NCI-H146 treated with DMSO at 0.1 percent for 48 hours (cell line): ENCODE measurements at regions not wholly inside any gene's neighbourhood (a gene's known extent, or its start where the extent isn't known, plus 50 kb on each side); places are given as distances from the start of the nearest gene placed in this dataset.

Experiments
- DNase-seq: peaks from one replicate; lab custom pipeline; 2025; ENCODE audit not compliant: unreplicated experiment; lab: John Stamatoyannopoulos, UW

DNA sequence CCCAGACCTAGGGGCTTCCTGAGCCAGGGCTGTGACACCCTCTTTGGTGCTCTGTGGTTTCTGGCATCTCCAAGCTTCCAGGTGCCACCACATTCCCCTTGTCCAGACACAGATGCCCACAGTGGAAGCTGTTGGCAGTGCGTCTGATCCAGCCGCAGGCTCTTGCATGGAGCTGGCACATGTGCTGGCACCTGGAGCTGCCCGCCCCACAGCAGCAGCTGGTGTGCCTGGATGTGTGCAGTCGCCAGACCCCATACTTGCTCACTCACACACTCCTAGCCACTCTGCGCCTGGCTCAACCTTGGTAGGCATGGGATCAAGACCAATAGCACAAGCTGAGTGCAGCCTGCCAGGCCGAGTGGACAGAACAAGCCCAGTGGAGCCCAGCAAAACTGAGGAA lies 106.5 kb downstream of the LYZL1 start:
- DNase-seq = no peak

DNA sequence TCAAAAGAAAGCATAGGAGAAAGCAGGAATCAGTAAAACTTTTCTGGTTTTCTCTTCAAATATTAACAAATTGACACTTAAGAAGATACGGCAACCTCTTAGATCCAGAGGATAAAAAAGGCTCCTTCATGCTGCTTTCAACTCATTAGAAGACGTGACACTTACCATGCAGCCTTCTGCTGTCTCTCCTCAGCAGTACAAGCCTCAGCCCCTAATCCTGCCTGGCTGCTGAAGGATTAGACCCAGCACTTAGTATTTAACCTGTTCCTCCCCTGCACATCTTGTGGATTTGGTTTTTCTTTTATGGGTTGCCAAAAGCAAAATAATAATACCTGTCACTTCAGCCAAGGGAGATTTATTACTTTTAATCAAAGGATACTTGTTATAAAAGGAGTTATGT lies 108.4 kb downstream of the LYZL1 start:
- DNase-seq = no peak

DNA sequence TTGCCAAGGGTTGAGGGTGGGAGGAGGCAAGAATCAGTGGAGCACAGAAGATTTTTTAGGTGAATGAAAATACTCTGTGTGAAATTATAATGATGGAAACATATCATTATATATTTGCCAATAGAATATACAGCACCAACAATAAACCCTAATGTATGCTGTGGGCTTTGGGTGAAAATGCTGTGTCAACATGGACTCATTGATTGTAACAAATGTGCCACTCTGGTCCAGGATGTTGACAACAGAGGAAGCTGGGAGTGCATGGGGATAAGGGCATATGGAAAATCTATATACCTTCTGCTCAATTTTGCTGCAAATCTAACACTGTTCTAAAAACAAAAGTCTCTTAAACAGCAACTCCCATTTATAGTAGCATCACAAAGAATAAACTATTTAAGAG lies 114.3 kb downstream of the LYZL1 start:
- DNase-seq = no peak

DNA sequence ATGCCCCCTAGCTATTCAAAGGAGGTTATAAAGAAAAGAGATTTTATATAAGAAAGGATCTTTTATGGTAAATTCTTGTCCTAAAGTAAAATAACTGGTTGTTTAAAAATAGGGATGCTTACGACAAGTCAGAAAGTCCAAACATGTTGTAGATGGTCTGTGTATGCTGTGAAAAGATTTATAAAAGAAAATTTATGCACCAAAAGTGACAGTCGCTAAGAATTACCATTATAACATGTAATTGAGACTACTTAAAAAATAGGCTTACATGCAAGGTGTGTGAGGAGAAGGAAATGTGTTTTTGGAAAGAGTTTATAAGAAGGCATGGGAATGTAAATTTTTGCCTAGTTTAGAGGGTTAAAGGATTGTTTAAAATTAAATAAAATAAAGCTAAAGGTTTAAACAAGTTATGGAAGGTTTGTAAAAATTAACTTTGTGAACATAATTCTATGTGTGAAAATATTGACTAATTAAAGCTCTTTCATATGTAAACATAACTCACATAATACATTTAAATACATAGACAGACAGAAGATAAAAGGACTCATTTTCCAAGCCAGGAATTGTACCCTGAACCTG lies 118.5 kb downstream of the LYZL1 start:
- no peak for DNase-seq
